ENCODE measurements at regions not wholly inside any gene's neighbourhood (a gene's known extent, or its start where the extent isn't known, plus 50 kb on each side); places are given as distances from the start of the nearest gene placed in this dataset.

DNA sequence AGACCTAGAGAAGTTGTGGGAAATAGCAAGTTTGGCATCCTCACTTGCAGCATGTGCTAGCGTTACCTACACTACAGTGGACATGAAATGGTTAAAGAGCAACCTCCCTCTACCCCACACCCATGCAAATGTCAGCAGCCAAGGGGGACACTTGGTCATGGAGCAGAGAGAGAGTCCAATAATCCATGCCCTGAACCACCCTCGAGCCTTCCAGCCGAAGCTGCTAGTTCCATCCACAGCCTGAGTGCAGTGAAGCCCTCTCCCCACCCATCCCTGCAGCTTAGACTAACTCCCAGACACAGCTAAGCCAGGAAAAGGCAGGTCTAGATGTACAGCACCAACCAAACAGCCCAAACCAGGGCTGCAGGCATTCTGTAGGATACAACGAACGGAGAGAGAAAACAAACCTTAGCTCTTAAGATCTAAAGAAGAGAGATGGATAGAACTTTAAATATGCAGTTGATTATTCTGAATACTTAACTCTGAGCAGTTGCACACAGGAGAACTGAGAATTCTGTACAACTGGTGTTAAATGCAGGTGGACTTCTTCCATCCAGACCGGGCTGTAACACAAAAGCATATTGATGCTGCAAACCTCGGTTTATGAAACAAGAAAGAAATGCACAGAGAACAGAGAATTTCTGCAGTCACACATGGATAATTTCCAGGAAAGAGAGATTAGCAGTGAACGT lies 93.8 kb downstream of the SALL1 start:
- ATAC-seq: no peak
- TF ChIP-seq, protein P1, sequence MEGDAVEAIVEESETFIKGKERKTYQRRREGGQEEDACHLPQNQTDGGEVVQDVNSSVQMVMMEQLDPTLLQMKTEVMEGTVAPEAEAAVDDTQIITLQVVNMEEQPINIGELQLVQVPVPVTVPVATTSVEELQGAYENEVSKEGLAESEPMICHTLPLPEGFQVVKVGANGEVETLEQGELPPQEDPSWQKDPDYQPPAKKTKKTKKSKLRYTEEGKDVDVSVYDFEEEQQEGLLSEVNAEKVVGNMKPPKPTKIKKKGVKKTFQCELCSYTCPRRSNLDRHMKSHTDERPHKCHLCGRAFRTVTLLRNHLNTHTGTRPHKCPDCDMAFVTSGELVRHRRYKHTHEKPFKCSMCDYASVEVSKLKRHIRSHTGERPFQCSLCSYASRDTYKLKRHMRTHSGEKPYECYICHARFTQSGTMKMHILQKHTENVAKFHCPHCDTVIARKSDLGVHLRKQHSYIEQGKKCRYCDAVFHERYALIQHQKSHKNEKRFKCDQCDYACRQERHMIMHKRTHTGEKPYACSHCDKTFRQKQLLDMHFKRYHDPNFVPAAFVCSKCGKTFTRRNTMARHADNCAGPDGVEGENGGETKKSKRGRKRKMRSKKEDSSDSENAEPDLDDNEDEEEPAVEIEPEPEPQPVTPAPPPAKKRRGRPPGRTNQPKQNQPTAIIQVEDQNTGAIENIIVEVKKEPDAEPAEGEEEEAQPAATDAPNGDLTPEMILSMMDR (IDR thresholded peaks at IDR 0.05): no peak
- TF ChIP-seq POLR2A (IDR thresholded peaks at IDR 0.05): no peak
- Histone ChIP-seq H3K27me3 (peaks cover 0 to 30% (median 0%) of the 10 kb centered on the region in 9 donors), H3K4me1 (no peaks in the 10 kb centered on the region), H3K27ac (no peak overlapping the region), H3K4me3 (no peak overlapping the region), H3K36me3 (no peaks in the 10 kb centered on the region), H3K9me3 (no peaks in the 10 kb centered on the region)
- 51 to 63% (median 60%) methylated on average over 8 of the region's 8 CpGs for WGBS, 4 donors
- intact Hi-C loops (cut with DNase I): no loop called here
- DNase-seq: no peak

DNA sequence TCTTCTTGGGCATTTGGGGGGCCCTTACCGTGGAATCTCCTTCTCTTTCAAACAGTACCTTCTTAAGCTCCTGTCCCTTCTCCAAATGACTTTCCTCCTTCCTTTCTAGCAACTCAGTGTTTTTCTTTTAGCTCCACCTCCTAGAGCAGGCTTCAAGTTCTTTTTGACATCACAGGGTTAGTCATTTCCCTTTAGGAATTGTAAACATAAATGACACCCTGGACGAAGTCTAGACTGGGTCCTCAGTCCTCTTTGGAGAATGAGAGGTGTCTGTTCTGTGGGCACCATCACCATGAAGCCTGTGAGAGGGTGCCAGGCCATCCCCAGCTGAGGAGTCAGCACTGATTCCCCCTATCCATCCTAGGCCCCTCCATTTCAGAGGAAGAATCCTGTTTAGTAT lies 94.7 kb downstream of the SALL1 start:
- Histone ChIP-seq H3K36me3 (no peaks in the 10 kb centered on the region), H3K27me3 (peaks cover 0 to 30% (median 0%) of the 10 kb centered on the region in 9 donors), H3K4me1 (no peaks in the 10 kb centered on the region), H3K27ac (no peak overlapping the region), H3K4me3 (no peak overlapping the region), H3K9me3 (no peaks in the 10 kb centered on the region)
- no peak for ATAC-seq
- intact Hi-C loops (cut with DNase I): no loop called here
- TF ChIP-seq POLR2A (IDR thresholded peaks at IDR 0.05): no peak
- TF ChIP-seq, protein P1 (IDR thresholded peaks at IDR 0.05): no peak
- WGBS, 4 donors: 58 to 72% (median 62%) methylated on average over 2 of the region's 2 CpGs
- no peak for DNase-seq

DNA sequence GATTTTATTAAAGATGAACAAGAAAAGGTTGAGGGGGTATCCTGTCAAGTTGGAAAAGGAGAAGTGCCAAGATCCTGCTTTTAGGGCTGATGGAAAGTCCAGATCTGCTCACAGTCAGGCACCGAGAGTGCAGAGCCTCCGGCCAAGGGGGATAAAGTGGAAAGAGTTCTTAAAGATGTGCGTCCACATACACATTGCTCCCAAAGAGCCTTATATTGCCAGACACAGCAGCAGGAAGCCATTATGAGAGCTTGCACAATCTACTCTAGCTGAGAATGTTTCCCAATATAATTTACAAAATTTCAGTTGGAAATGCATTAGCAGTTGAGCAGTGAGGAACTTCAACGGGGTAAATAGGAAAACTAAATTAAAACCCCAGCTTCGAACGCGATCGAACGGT lies 95.6 kb downstream of the SALL1 start:
- H3K27me3 ChIP-seq: peaks cover 0 to 37% (median 0%) of the 10 kb centered on the region in 9 donors

DNA sequence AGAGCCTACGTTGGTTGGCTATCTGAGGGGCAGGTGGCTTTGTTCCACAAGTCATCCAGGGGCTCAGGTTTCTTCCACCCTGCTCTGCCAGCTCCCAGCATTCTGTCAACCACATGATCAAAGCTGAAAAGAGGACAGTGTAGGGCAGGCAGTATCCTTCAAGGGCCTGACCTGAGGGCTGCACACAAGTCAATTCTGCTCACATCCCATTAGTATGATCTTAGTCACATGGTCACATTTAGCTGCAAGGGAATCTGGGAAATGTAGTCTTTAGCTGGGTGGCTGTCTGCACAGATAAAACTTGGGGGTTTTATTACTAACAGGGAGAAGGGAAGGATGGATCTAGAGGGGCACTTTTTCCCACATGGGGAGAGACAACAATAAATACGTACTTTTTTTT lies 97.3 kb downstream of the SALL1 start:
- WGBS, 4 donors: 55 to 79% (median 66%) methylated on average over 2 of the region's 2 CpGs
- no peaks in the 10 kb centered on the region for H3K4me1 ChIP-seq
- ATAC-seq: no peak
- H3K27me3 ChIP-seq: peaks cover 0 to 37% (median 0%) of the 10 kb centered on the region in 9 donors
- no peak for TF ChIP-seq POLR2A (IDR thresholded peaks at IDR 0.05)
- TF ChIP-seq, protein P1 (IDR thresholded peaks at IDR 0.05): no peak
- intact Hi-C loops (cut with DNase I): no loop called here
- no peak for DNase-seq
- H3K9me3 ChIP-seq: no peaks in the 10 kb centered on the region
- H3K27ac ChIP-seq: no peak overlapping the region
- H3K36me3 ChIP-seq: no peaks in the 10 kb centered on the region
- H3K4me3 ChIP-seq: no peak overlapping the region

More for the DNA sequence above, 95.6 kb downstream of the SALL1 start:
- DNase-seq: no peak
- WGBS, 4 donors: 90 to 92% (median 91%) methylated on average over 9 of the region's 9 CpGs
- Histone ChIP-seq H3K9me3 (no peaks in the 10 kb centered on the region), H3K4me3 (no peak overlapping the region), H3K36me3 (no peaks in the 10 kb centered on the region), H3K27ac (no peak overlapping the region), H3K4me1 (no peaks in the 10 kb centered on the region)
- TF ChIP-seq POLR2A (IDR thresholded peaks at IDR 0.05): no peak
- TF ChIP-seq, protein P1 (IDR thresholded peaks at IDR 0.05): no peak
- ATAC-seq: no peak
- intact Hi-C loops (cut with DNase I): no loop called here

Measured in heart left ventricle (tissue), 16 donors.